OCI-LY1 (cell line): ENCODE measurements at regions not wholly inside any gene's neighbourhood (a gene's known extent, or its start where the extent isn't known, plus 50 kb on each side); places are given as distances from the start of the nearest gene placed in this dataset.

Source experiments
- H2AFZ ChIP-seq: fragments of 200-600 bp; sonication (generic), shearing (Covaris generic); 2 replicates; pipeline ENCODE4 v1.6.0; 2014; ENCODE audit warnings: antibody characterized with exemption, mild to moderate bottlenecking, low read length
- H3F3A ChIP-seq: fragments of 200-600 bp; sonication (generic), shearing (Covaris generic); 2 replicates; pipeline ENCODE4 v1.6.0; 2014; ENCODE audit warnings: mild to moderate bottlenecking, antibody characterized with exemption, low read length, moderate library complexity; ENCODE audit not compliant: insufficient read depth
- H3K27ac ChIP-seq: fragments of 200-600 bp; sonication (generic); 2 replicates; pipeline ENCODE4 v1.5.1; 2014; ENCODE audit warnings: low read length, mixed run types, mild to moderate bottlenecking, low read depth; ENCODE audit not compliant: poor library complexity, severe bottlenecking
- H3K27me3 ChIP-seq: fragments of 200-600 bp; sonication (generic); 2 replicates; pipeline ENCODE4 v1.6.0; 2014; ENCODE audit warnings: antibody characterized with exemption, mild to moderate bottlenecking, low read length, moderate library complexity; ENCODE audit not compliant: insufficient read depth
- H3K36me3 ChIP-seq: fragments of 200-600 bp; sonication (generic); 2 replicates; pipeline ENCODE4 v1.6.1; 2014; ENCODE audit warnings: mild to moderate bottlenecking, antibody characterized with exemption, low read length, moderate library complexity, mixed read lengths; ENCODE audit not compliant: insufficient read depth
- H3K4me1 ChIP-seq: fragments of 200-600 bp; sonication (generic); 2 replicates; pipeline ENCODE4 v1.5.1; 2014; ENCODE audit warnings: mild to moderate bottlenecking, low read length, moderate library complexity; ENCODE audit not compliant: insufficient read depth, severe bottlenecking
- H3K4me2 ChIP-seq: fragments of 200-600 bp; sonication (generic), shearing (Covaris generic); 2 replicates; pipeline ENCODE4 v1.6.1; 2014; ENCODE audit warnings: low read length
- H3K4me3 ChIP-seq: fragments of 200-600 bp; sonication (generic); 2 replicates; pipeline ENCODE4 v1.5.1; 2014; ENCODE audit warnings: low read length, low read depth, mild to moderate bottlenecking, mixed read lengths; ENCODE audit not compliant: poor library complexity, severe bottlenecking
- H3K79me2 ChIP-seq: fragments of 200-600 bp; shearing (Covaris generic); 2 replicates; pipeline ENCODE4 v1.6.1; 2016; ENCODE audit warnings: mixed run types, low read length, mixed read lengths; ENCODE audit not compliant: insufficient read depth
- H3K9ac ChIP-seq: fragments of 200-600 bp; sonication (generic), shearing (Covaris generic); 2 replicates; pipeline ENCODE4 v1.6.1; 2014; ENCODE audit warnings: mild to moderate bottlenecking, low read length, mixed read lengths
- H3K9me2 ChIP-seq: fragments of 200-600 bp; sonication (generic), shearing (Covaris generic); 2 replicates; pipeline ENCODE4 v1.6.1; 2014; ENCODE audit warnings: low read depth, mild to moderate bottlenecking, low read length, mixed read lengths
- H3K9me3 ChIP-seq: fragments of 200-600 bp; shearing (Covaris generic); 2 replicates; pipeline ENCODE4 v1.6.1; 2014; ENCODE audit warnings: low read length, mixed read lengths
- H4K20me1 ChIP-seq: fragments of 200-600 bp; sonication (generic), shearing (Covaris generic); 2 replicates; pipeline ENCODE4 v1.6.0; 2016; ENCODE audit warnings: mild to moderate bottlenecking, low read length; ENCODE audit not compliant: insufficient read depth
- CTCF ChIP-seq: fragments of 200-600 bp; sonication (generic), shearing (Covaris generic); IDR thresholded peaks from 2 replicates; pipeline ENCODE4 v1.5.1; 2017; ENCODE audit warnings: mild to moderate bottlenecking, antibody characterized with exemption, low read length, moderate library complexity, mixed read lengths
- EZH2 ChIP-seq: fragments of 200-600 bp; sonication (generic), shearing (Covaris generic); IDR thresholded peaks from 2 replicates; pipeline ENCODE4 v1.8.0; 2017; ENCODE audit warnings: borderline replicate concordance, mixed run types, mild to moderate bottlenecking, antibody characterized with exemption, low read length, moderate library complexity, mixed read lengths

- peaks cover 5% of the 10 kb centered on the region; the same call in 1 of the 2 replicates for H3K27me3 ChIP-seq
- peaks cover 3% of the 10 kb centered on the region; the same call in 1 of the 2 replicates for H3K9me3 ChIP-seq
- no peak overlapping the region for H3K9ac ChIP-seq
- TF ChIP-seq CTCF: no peak
- TF ChIP-seq EZH2: no peak
- H3K4me2 ChIP-seq: no peak overlapping the region
- no peak overlapping the region for H2AFZ ChIP-seq
- no peak overlapping the region for H3K27ac ChIP-seq
- H3K4me3 ChIP-seq: no peak overlapping the region
- H3F3A ChIP-seq: no peaks in the 10 kb centered on the region
- no peaks in the 10 kb centered on the region for H4K20me1 ChIP-seq
- H3K79me2 ChIP-seq: no peaks in the 10 kb centered on the region
- no peaks in the 10 kb centered on the region for H3K9me2 ChIP-seq
- H3K4me1 ChIP-seq: no peaks in the 10 kb centered on the region
- no peaks in the 10 kb centered on the region for H3K36me3 ChIP-seq
These were observed 75.9 kb upstream of the C14orf180 start for GRCh38 chr14:104503691-104504090.

- Histone ChIP-seq H3F3A (no peaks in the 10 kb centered on the region), H3K4me1 (no peaks in the 10 kb centered on the region), H3K27ac (no peak overlapping the region), H2AFZ (no peak overlapping the region), H3K4me3 (no peak overlapping the region), H4K20me1 (no peaks in the 10 kb centered on the region), H3K9me2 (no peaks in the 10 kb centered on the region), H3K9me3 (peaks cover 3% of the 10 kb centered on the region; the same call in 1 of the 2 replicates), H3K4me2 (no peak overlapping the region), H3K9ac (no peak overlapping the region), H3K27me3 (peaks cover 5% of the 10 kb centered on the region; the same call in 1 of the 2 replicates), H3K36me3 (no peaks in the 10 kb centered on the region), H3K79me2 (no peaks in the 10 kb centered on the region)
- TF ChIP-seq CTCF (no peak), EZH2 (no peak)
These were observed 75.3 kb upstream of the C14orf180 start for GRCh38 chr14:104504172-104504735.

GRCh38 chr14:104505085-104506074 is 74.2 kb upstream of the C14orf180 start:
- H3K9me2 ChIP-seq: no peaks in the 10 kb centered on the region
- TF ChIP-seq CTCF (no peak), EZH2 (no peak)
- H3K79me2 ChIP-seq: no peaks in the 10 kb centered on the region
- peaks cover 3% of the 10 kb centered on the region; the same call in 1 of the 2 replicates for H3K9me3 ChIP-seq
- peaks cover 5% of the 10 kb centered on the region; the same call in 1 of the 2 replicates for H3K27me3 ChIP-seq
- no peak overlapping the region for H3K27ac ChIP-seq
- no peak overlapping the region for H3K9ac ChIP-seq
- no peaks in the 10 kb centered on the region for H3K4me1 ChIP-seq
- no peak overlapping the region for H2AFZ ChIP-seq
- no peaks in the 10 kb centered on the region for H4K20me1 ChIP-seq
- H3K36me3 ChIP-seq: no peaks in the 10 kb centered on the region
- no peaks in the 10 kb centered on the region for H3F3A ChIP-seq
- no peak overlapping the region for H3K4me2 ChIP-seq
- no peak overlapping the region for H3K4me3 ChIP-seq
